ENCODE measurements at regions not wholly inside any gene's neighbourhood (a gene's known extent, or its start where the extent isn't known, plus 50 kb on each side); places are given as distances from the start of the nearest gene placed in this dataset.

DNA sequence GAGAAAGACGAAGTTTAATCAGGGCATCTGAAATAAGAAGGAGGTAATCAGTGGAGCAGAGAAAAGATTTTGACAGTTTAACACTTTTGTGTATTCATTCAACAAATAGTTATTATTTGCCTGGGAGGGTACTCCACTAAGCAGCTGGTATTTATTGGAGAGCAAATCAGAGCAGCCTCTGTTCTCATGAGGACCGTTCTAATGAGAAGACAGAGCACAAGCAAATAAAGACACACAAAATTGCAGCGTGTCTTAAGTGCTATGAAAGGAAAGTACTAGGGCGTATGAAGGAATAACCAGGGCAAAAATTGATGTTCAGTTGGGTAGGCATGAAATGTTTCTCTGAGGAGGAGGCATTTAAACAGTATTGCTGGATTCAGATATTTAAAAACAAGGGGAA is 302.9 kb upstream of the RARB start:
- no peak overlapping the region for H3K4me3 ChIP-seq (ENCODE audit: low read length)

DNA sequence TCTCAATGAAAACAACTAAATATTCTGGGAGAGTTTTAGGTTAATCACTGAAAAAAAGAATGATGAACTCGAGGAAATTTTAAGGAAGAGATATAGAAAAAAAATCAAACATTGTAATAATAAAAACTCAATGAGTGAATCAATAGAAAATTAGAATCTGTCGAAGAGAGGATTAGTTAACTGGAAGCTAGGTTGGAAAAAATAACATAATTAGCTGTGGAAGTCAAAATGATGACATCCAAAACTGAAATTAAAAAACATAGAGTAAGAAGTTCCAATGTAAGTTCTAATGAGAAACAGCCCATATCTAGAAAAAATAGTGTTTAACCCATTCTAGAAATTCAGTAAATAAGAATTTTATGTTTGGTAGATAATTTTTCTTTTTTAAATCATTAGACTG is 299.3 kb upstream of the RARB start:
- H3K4me3 ChIP-seq (ENCODE audit: low read length) = no peak overlapping the region
- no peaks in the 10 kb centered on the region for H3K9me3 ChIP-seq (replicated peaks; ENCODE audit: low read length)
- no peak overlapping the region for H3K4me2 ChIP-seq (ENCODE audit: low read length)
- H3K4me1 ChIP-seq (ENCODE audit: control insufficient read depth, insufficient read depth, low read length) = no peaks in the 10 kb centered on the region
- H3K9ac ChIP-seq (ENCODE audit: low read depth, low read length) = no peak overlapping the region
- H3K36me3 ChIP-seq (ENCODE audit: insufficient read depth, low read length) = no peaks in the 10 kb centered on the region
- no peaks in the 10 kb centered on the region for H3K27me3 ChIP-seq (ENCODE audit: control insufficient read depth, insufficient read depth, low read length)

More for the DNA sequence above, 302.9 kb upstream of the RARB start:
- Histone ChIP-seq H3K36me3 (ENCODE audit: insufficient read depth, low read length) (no peaks in the 10 kb centered on the region), H3K4me1 (ENCODE audit: control insufficient read depth, insufficient read depth, low read length) (no peaks in the 10 kb centered on the region), H3K9ac (ENCODE audit: low read depth, low read length) (no peak overlapping the region), H3K27me3 (ENCODE audit: control insufficient read depth, insufficient read depth, low read length) (no peaks in the 10 kb centered on the region), H3K9me3 (replicated peaks; ENCODE audit: low read length) (no peaks in the 10 kb centered on the region), H3K4me2 (ENCODE audit: low read length) (no peak overlapping the region)

DNA sequence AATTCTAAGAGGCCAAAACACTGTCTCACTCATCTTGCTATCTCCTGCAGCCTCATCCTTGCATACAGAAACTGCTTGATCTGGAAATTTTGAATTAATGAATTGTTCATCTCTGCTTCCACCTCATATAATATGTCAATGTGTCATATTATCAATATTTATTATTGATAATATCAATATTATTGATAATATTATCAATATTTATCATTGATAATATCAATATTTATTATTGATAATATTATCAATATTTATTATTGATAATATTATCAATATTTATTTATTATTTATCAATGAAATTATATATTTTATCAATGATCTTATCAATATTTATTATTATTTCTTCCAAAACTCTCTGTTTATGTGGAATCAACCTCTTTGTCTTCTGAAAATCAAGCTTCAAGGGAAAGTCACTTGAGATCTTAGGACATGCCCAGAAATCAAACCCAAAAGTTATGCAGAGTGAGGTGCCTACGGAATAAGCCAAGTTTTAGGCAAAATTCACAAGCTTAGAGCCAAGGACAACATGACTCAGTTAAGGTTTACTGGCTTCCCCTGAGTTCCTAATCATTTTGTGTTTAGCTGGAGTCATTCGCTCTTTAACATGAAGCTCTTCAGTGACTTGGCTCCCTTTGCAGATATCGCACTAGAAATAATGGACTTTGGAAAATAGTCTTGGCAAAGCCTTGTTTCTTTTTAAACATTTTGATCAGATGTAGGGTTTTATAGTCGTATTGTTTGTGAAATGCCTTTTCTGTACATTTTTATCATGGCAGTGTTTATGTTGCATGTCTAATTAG is 297.1 kb upstream of the RARB start:
- H3K4me1 ChIP-seq (ENCODE audit: control insufficient read depth, insufficient read depth, low read length) = no peaks in the 10 kb centered on the region
- no peaks in the 10 kb centered on the region for H3K27me3 ChIP-seq (ENCODE audit: control insufficient read depth, insufficient read depth, low read length)
- H3K9ac ChIP-seq (ENCODE audit: low read depth, low read length) = no peak overlapping the region
- H3K9me3 ChIP-seq (replicated peaks; ENCODE audit: low read length) = no peaks in the 10 kb centered on the region
- H3K4me2 ChIP-seq (ENCODE audit: low read length) = no peak overlapping the region
- no peak overlapping the region for H3K4me3 ChIP-seq (ENCODE audit: low read length)
- no peaks in the 10 kb centered on the region for H3K36me3 ChIP-seq (ENCODE audit: insufficient read depth, low read length)

DNA sequence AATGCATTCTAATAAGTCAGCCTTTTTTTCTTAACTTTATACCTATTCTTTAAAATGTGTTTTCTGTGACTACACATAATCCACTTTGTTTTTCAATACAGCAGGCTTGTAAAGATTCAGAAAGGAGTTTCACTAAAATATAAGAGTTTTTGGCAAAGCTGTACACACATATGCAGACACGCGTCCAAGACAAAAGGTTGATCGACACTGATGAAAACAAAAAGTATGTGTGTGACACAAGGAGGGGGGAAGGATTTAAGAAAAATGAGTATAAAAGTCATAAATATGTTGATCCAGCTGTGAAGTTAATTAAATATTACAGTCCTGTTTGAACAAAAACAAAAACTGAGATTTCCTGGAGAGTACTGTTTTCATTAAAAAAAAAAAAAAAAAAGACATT is 294.5 kb upstream of the RARB start:
- H3K4me3 ChIP-seq (ENCODE audit: low read length) = no peak overlapping the region
- H3K4me1 ChIP-seq (ENCODE audit: control insufficient read depth, insufficient read depth, low read length) = no peaks in the 10 kb centered on the region
- no peaks in the 10 kb centered on the region for H3K36me3 ChIP-seq (ENCODE audit: insufficient read depth, low read length)
- no peaks in the 10 kb centered on the region for H3K27me3 ChIP-seq (ENCODE audit: control insufficient read depth, insufficient read depth, low read length)
- H3K9me3 ChIP-seq (replicated peaks; ENCODE audit: low read length) = no peaks in the 10 kb centered on the region
- H3K4me2 ChIP-seq (ENCODE audit: low read length) = no peak overlapping the region
- no peak overlapping the region for H3K9ac ChIP-seq (ENCODE audit: low read depth, low read length)

DNA sequence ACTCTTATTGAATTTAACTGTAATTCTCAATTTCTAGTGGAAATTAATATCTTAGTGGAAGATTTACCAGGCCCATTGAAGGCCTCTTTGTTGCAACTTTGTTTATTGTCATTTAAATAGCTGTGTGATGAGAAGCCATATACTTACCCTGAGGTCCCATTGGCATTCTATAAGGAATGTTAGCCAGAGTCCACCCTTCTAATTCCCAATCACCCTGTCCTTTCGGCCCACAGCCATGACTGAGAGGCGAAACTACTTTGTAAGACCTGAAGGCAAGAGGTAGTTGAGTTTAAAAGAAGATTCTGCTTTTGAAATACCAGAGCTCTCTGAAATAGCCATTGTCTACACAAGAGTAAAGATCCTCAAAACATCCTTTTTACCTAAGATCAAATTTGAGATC is 290.5 kb upstream of the RARB start:
- no peaks in the 10 kb centered on the region for H3K27me3 ChIP-seq (ENCODE audit: control insufficient read depth, insufficient read depth, low read length)
- no peak overlapping the region for H3K4me2 ChIP-seq (ENCODE audit: low read length)
- H3K9ac ChIP-seq (ENCODE audit: low read depth, low read length) = no peak overlapping the region
- H3K9me3 ChIP-seq (replicated peaks; ENCODE audit: low read length) = no peaks in the 10 kb centered on the region
- no peaks in the 10 kb centered on the region for H3K4me1 ChIP-seq (ENCODE audit: control insufficient read depth, insufficient read depth, low read length)
- no peak overlapping the region for H3K4me3 ChIP-seq (ENCODE audit: low read length)
- H3K36me3 ChIP-seq (ENCODE audit: insufficient read depth, low read length) = no peaks in the 10 kb centered on the region

DNA sequence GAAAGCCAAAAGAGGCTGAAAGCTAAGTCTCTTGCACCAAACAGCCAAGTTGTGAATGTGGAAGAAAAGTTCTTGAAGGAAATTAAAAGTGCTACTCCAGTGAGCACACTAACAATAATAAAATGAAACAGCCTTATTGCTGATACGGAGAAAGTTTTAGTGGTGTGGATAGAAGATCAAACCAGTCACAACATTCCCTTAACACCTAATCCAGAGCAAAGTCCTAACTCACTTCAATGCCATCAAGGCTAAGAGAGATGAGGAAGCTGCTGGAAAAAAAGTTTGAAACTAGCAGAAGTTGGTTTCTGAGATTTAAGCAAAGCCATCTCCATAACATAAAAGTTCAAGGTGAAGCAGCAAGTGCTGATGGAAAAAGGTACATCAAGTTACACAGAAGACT is 288.8 kb upstream of the RARB start:
- H3K4me3 ChIP-seq (ENCODE audit: low read length) = no peak overlapping the region
- no peaks in the 10 kb centered on the region for H3K9me3 ChIP-seq (replicated peaks; ENCODE audit: low read length)
- no peaks in the 10 kb centered on the region for H3K36me3 ChIP-seq (ENCODE audit: insufficient read depth, low read length)
- no peak overlapping the region for H3K9ac ChIP-seq (ENCODE audit: low read depth, low read length)
- no peak overlapping the region for H3K4me2 ChIP-seq (ENCODE audit: low read length)
- H3K27me3 ChIP-seq (ENCODE audit: control insufficient read depth, insufficient read depth, low read length) = no peaks in the 10 kb centered on the region
- no peaks in the 10 kb centered on the region for H3K4me1 ChIP-seq (ENCODE audit: control insufficient read depth, insufficient read depth, low read length)

DNA sequence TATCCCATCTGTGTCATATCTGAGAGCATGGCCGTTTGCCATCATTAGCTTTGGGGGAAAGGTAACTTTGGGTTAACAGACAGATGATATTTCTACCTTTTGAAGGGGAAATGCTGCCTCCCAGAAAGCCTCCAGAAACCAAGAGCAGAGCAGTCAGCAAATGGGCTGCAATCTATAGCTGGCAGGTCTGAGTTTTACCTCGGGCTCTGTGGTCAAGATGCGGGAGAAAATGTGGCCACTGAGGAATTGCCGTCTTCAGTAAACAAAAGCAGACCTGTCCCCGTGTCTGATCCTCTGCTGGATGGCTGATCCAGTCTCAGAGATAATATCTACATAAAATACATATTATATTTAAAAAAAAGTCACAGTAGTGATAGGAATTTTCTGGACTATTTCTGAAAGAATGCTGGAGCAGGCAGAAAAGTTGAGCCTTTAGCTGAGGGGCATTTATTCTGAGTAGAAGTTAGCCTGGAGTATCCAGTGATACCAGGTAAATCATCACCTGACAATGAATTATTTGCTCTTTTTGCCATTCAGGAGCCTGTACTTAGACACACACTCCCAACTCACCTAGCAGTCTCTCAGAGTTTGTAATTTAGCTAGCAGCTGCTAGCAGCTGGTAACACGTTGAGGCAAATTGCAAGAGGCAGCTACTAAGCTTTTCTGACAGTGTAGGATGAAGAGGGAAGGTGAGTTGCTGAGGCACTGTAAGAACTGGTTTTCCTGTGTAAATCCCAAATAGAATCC is 285.3 kb upstream of the RARB start:
- H3K4me3 ChIP-seq (ENCODE audit: low read length) = no peak overlapping the region
- no peak overlapping the region for H3K9ac ChIP-seq (ENCODE audit: low read depth, low read length)
- no peaks in the 10 kb centered on the region for H3K27me3 ChIP-seq (ENCODE audit: control insufficient read depth, insufficient read depth, low read length)
- no peak overlapping the region for H3K4me2 ChIP-seq (ENCODE audit: low read length)
- no peaks in the 10 kb centered on the region for H3K9me3 ChIP-seq (replicated peaks; ENCODE audit: low read length)
- H3K36me3 ChIP-seq (ENCODE audit: insufficient read depth, low read length) = no peaks in the 10 kb centered on the region
- H3K4me1 ChIP-seq (ENCODE audit: control insufficient read depth, insufficient read depth, low read length) = no peaks in the 10 kb centered on the region

DNA sequence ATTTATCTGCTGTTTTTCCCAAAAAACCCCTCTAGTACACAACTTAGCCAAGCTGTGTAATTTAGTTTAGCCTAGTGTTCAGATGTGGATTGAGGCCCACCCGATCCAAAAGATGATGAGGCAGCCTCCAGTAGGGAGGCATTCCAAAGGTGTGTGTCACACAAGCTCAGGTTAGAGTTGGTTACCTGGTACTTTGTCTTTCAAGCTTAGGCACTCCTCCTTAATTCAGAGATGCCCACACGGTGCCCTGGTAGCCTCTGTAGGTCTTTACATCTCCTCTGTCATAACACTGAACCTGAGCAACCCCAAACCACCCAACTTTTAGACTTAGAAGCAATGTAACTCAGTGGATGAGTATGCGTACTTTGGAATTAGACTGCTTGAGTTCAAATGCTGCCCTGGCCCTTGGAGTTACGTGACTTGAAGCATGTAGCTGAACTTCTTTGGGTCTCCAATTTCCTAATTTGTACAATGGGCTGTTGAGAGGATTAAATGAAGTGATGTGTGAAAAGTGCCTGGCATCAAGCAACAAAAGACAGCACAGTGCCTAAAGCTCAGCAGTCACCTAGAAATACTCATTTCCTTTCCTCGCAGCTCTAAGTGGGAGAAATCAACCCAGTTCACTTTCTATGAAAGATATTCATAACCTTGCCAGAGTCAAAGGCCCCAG is 284.6 kb upstream of the RARB start:
- no peak overlapping the region for H3K4me2 ChIP-seq (ENCODE audit: low read length)
- H3K4me3 ChIP-seq (ENCODE audit: low read length) = no peak overlapping the region
- H3K36me3 ChIP-seq (ENCODE audit: insufficient read depth, low read length) = no peaks in the 10 kb centered on the region
- H3K9me3 ChIP-seq (replicated peaks; ENCODE audit: low read length) = no peaks in the 10 kb centered on the region
- H3K9ac ChIP-seq (ENCODE audit: low read depth, low read length) = no peak overlapping the region
- H3K4me1 ChIP-seq (ENCODE audit: control insufficient read depth, insufficient read depth, low read length) = no peaks in the 10 kb centered on the region
- no peaks in the 10 kb centered on the region for H3K27me3 ChIP-seq (ENCODE audit: control insufficient read depth, insufficient read depth, low read length)

DNA sequence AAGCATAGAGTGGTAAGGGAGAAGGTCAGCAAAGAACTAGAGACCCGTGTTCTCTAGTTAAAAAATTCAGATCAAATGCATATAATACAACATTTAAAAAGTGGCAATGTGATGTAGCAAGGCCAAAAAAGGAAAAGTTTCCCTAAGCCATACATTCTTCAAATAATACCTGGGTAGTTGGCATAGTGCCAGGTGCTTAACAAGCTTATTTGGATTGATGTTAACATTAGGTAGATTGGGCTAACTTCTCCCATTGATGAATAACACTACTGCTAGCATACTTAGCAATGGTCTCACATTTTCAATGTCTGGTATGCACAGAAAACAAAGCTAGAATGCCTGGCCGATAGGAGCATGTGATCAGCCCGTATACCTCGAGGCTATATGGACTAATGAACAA is 283.6 kb upstream of the RARB start:
- Histone ChIP-seq H3K4me2 (ENCODE audit: low read length) (no peak overlapping the region), H3K4me1 (ENCODE audit: control insufficient read depth, insufficient read depth, low read length) (no peaks in the 10 kb centered on the region), H3K9ac (ENCODE audit: low read depth, low read length) (no peak overlapping the region)

DNA sequence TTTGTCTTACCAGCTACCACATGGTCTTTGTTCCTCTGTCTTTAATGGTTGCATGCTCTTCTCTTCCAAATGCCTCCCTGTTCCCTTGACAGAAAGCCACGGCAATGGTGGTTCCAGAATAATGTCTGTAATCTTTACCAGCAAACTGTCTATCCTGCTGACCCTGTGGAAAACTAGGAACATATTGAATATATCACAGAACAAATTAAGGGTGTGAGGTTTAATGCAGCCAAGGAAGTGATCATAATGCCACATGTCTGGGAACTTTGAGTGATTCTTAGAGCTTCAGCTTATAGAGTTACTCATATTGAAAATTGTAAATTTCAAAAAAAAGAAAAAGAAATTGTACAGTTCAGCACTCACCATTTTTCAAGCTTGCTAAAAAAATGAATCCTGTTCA is 282.9 kb upstream of the RARB start:
- Histone ChIP-seq H3K4me2 (ENCODE audit: low read length) (no peak overlapping the region), H3K36me3 (ENCODE audit: insufficient read depth, low read length) (no peaks in the 10 kb centered on the region), H3K4me3 (ENCODE audit: low read length) (no peak overlapping the region), H3K27me3 (ENCODE audit: control insufficient read depth, insufficient read depth, low read length) (no peaks in the 10 kb centered on the region), H3K9me3 (replicated peaks; ENCODE audit: low read length) (no peaks in the 10 kb centered on the region), H3K4me1 (ENCODE audit: control insufficient read depth, insufficient read depth, low read length) (no peaks in the 10 kb centered on the region), H3K9ac (ENCODE audit: low read depth, low read length) (no peak overlapping the region)

More for the DNA sequence above, 283.6 kb upstream of the RARB start:
- Histone ChIP-seq H3K27me3 (ENCODE audit: control insufficient read depth, insufficient read depth, low read length) (no peaks in the 10 kb centered on the region), H3K4me3 (ENCODE audit: low read length) (no peak overlapping the region), H3K9me3 (replicated peaks; ENCODE audit: low read length) (no peaks in the 10 kb centered on the region), H3K36me3 (ENCODE audit: insufficient read depth, low read length) (no peaks in the 10 kb centered on the region)

DNA sequence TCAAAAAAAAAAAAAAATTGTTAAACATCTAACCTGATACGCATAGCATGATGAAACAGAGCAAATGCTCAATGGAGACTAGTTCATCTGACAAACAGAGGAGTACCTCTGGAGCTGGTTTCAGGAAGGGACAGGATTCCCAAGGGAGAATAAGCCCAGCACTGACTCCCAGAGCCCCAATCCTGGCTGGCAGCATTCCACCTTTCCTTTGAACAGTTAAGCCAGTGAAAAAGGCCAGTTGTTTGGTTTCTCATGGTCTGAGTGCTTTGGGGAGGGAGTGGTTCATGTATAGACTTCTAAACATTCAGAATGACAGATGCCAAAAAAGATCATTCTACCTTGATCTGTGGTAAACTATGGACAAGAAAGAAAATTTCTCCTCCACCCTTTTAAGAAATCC is 277.9 kb upstream of the RARB start:
- Histone ChIP-seq H3K4me2 (ENCODE audit: low read length) (no peak overlapping the region), H3K36me3 (ENCODE audit: insufficient read depth, low read length) (no peaks in the 10 kb centered on the region)

More for the DNA sequence above, 277.9 kb upstream of the RARB start:
- Histone ChIP-seq H3K4me3 (ENCODE audit: low read length) (no peak overlapping the region), H3K27me3 (ENCODE audit: control insufficient read depth, insufficient read depth, low read length) (no peaks in the 10 kb centered on the region), H3K4me1 (ENCODE audit: control insufficient read depth, insufficient read depth, low read length) (no peaks in the 10 kb centered on the region), H3K9me3 (replicated peaks; ENCODE audit: low read length) (no peaks in the 10 kb centered on the region), H3K9ac (ENCODE audit: low read depth, low read length) (no peak overlapping the region)
